ENCODE measurements at regions not wholly inside any gene's neighbourhood (a gene's known extent, or its start where the extent isn't known, plus 50 kb on each side); places are given as distances from the start of the nearest gene placed in this dataset.
"Not testable (repeated sequence)": the region's sequence is repeated elsewhere in the genome, so short reads cannot be mapped to it uniquely, and the experiment has no call there.

- TF ChIP-seq CTCF (IDR thresholded peaks at IDR 0.05) = no peak
- no peak for TF ChIP-seq POLR2A (IDR thresholded peaks at IDR 0.05)
- no peak overlapping the region for H3K4me3 ChIP-seq (ENCODE audit: low read depth, poor library complexity, severe bottlenecking)
- no peak for DNase-seq (ENCODE audit: low spot score in 2 of 2)
- WGBS, 2 donors = 90 to 91% methylated on average over 1 of the region's 1 CpG
- intact Hi-C loops (cut with DNase I; ENCODE audit: low total_unique reads) = no loop called here
Measured at GRCh38 chr11:35046681-35047080, 92.3 kb upstream of the CD44 start.

- H3K4me3 ChIP-seq (ENCODE audit: low read depth, poor library complexity, severe bottlenecking) = no peak overlapping the region
- 82 to 94% methylated on average over 1 of the region's 1 CpG for WGBS, 2 donors
- intact Hi-C loops (cut with DNase I; ENCODE audit: low total_unique reads) = no loop called here
- no peak for DNase-seq (ENCODE audit: low spot score in 2 of 2)
- TF ChIP-seq POLR2A (IDR thresholded peaks at IDR 0.05) (no peak), CTCF (IDR thresholded peaks at IDR 0.05) (no peak)
Measured at GRCh38 chr11:35047179-35047578, 91.8 kb upstream of the CD44 start.

GRCh38 chr11:35047769-35048168 lies 91.2 kb upstream of the CD44 start:
- no peak overlapping the region for H3K4me3 ChIP-seq (ENCODE audit: low read depth, poor library complexity, severe bottlenecking)
- WGBS, 2 donors = 81 to 84% methylated on average over 2 of the region's 2 CpGs
- intact Hi-C loops (cut with DNase I; ENCODE audit: low total_unique reads) = no loop called here
- TF ChIP-seq CTCF (IDR thresholded peaks at IDR 0.05) (no peak), POLR2A (IDR thresholded peaks at IDR 0.05) (no peak)
- no peak for DNase-seq (ENCODE audit: low spot score in 2 of 2)

DNA sequence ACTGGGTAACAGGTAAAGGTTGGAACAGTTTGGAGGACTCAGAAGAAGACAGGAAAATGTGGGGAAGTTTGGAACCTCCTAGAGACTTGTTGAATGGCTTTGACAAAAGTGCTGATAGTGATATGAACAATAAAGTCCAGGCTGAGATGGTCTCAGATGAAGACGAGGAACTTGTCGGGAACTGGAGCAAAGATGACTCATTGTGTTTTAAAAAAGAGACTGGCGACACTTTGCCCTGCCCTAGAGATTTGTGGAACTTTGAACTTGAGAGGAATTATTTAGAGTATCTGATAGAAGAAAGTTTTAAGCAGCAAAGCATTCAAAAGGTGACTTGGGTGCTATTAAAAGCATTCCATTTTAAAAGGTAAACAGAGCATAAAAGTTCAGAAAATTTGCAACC lies 90.6 kb upstream of the CD44 start:
- WGBS, 2 donors = 16 to 44% methylated on average over 3 of the region's 3 CpGs
- H3K4me3 ChIP-seq (ENCODE audit: low read depth, poor library complexity, severe bottlenecking); intact Hi-C loops (cut with DNase I; ENCODE audit: low total_unique reads); DNase-seq (ENCODE audit: low spot score in 2 of 2): not testable (repeated sequence)

GRCh38 chr11:35049859-35050531 lies 89.0 kb upstream of the CD44 start:
- TF ChIP-seq CTCF (IDR thresholded peaks at IDR 0.05) (no peak), POLR2A (IDR thresholded peaks at IDR 0.05) (no peak)
- intact Hi-C loops (cut with DNase I; ENCODE audit: low total_unique reads) = no loop called here
- WGBS, 2 donors = 65 to 71% methylated on average over 4 of the region's 4 CpGs
- no peak overlapping the region for H3K4me3 ChIP-seq (ENCODE audit: low read depth, poor library complexity, severe bottlenecking)
- no peak for DNase-seq (ENCODE audit: low spot score in 2 of 2)

DNA sequence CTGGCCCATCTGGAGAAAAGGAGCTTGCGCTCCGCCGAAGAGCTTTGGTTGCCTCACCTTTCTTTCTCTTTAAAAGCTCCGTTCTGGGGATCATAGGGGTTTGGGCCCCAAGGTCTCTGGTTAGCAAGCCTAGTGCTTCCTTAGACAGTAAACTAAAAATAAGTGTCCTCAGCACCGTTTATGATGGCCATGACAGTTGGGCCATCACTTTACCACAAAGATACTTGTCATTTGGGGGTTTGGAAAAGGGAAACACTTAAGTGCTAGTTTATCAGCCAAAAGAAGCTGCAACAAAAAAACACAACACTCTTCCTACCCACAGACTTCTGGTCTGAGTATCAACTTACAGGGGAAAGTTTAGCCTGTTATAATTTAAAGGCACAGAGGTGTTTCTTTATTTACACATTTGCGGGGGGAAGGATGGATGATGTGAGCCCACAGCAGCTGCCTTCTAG lies 88.4 kb upstream of the CD44 start:
- TF ChIP-seq POLR2A (IDR thresholded peaks at IDR 0.05) (no peak), CTCF (IDR thresholded peaks at IDR 0.05) (no peak)
- H3K4me3 ChIP-seq (ENCODE audit: low read depth, poor library complexity, severe bottlenecking) = no peak overlapping the region
- intact Hi-C loops (cut with DNase I; ENCODE audit: low total_unique reads) = no loop called here
- 69 to 79% methylated on average over 6 of the region's 6 CpGs for whole genome bisulfite sequencing, 2 donors
- no peak for DNase-seq (ENCODE audit: low spot score in 2 of 2)
